OCI-LY3 (cell line): ENCODE measurements at regions not wholly inside any gene's neighbourhood (a gene's known extent, or its start where the extent isn't known, plus 50 kb on each side); places are given as distances from the start of the nearest gene placed in this dataset.

Source experiments
- H2AFZ ChIP-seq: fragments of 200-600, 300-600 bp; shearing (Covaris generic); 2 replicates; pipeline ENCODE4 v1.6.0; 2014; ENCODE audit warnings: antibody characterized with exemption, low read depth, low read length
- H3K27ac ChIP-seq: fragments of 200-600, 300-600 bp; sonication (generic); 2 replicates; pipeline ENCODE4 v1.5.1; 2014; ENCODE audit warnings: mild to moderate bottlenecking, low read length, moderate library complexity, mixed read lengths
- H3K27me3 ChIP-seq: fragments of 200-600, 300-600 bp; sonication (generic); 2 replicates; pipeline ENCODE4 v1.6.1; 2014; ENCODE audit warnings: low read depth, low read length, mixed read lengths
- H3K36me3 ChIP-seq: fragments of 200-600, 300-600 bp; sonication (generic); replicated peaks from 2 replicates; pipeline ENCODE3; 2014; ENCODE audit warnings: low read depth, low read length, mixed read lengths
- H3K4me1 ChIP-seq: fragments of 300-600, 200-600 bp; sonication (generic); 2 replicates; pipeline ENCODE4 v1.6.1; 2014; ENCODE audit warnings: low read length, mixed read lengths
- H3K4me2 ChIP-seq: fragments of 200-600, 300-600 bp; sonication (generic); 2 replicates; pipeline ENCODE4 v1.6.1; 2014; ENCODE audit warnings: low read length, mixed read lengths
- H3K4me3 ChIP-seq: fragments of 300-600, 200-600 bp; sonication (generic); 2 replicates; pipeline ENCODE4 v1.5.1; 2014; ENCODE audit warnings: antibody characterized with exemption, mild to moderate bottlenecking, low read length, moderate library complexity
- H3K79me2 ChIP-seq: fragments of 300-600, 200-600 bp; shearing (Covaris generic); 2 replicates; pipeline ENCODE4 v1.6.1; 2014; ENCODE audit warnings: mild to moderate bottlenecking, low read length, mixed read lengths
- H3K9ac ChIP-seq: fragments of 300-600, 200-600 bp; shearing (Covaris generic); 2 replicates; pipeline ENCODE4 v1.6.0; 2014; ENCODE audit warnings: mild to moderate bottlenecking, low read length, moderate library complexity
- H3K9me3 ChIP-seq: fragments of 200-600, 300-600 bp; shearing (Covaris generic); 2 replicates; pipeline ENCODE4 v1.6.1; 2014; ENCODE audit warnings: low read length, mixed read lengths; ENCODE audit not compliant: insufficient read depth
- H4K20me1 ChIP-seq: fragments of 200-600, 300-600 bp; sonication (generic); 2 replicates; pipeline ENCODE4 v1.6.1; 2016; ENCODE audit warnings: low read length, mixed read lengths; ENCODE audit not compliant: insufficient read depth
- EZH2phosphoT487 ChIP-seq: fragments of 200-600 bp; shearing (Covaris generic); IDR thresholded peaks from 2 replicates; pipeline ENCODE4 v1.6.1; 2018; ENCODE audit warnings: antibody characterized with exemption, mixed run types, low read depth
- TF ChIP-seq, protein P1 (sequence below): fragments of 200-600, 300-600 bp; sonication (generic); IDR thresholded peaks from 2 replicates; pipeline ENCODE4 v1.5.1; 2014; ENCODE audit warnings: antibody characterized with exemption, low read length, low read depth

DNA sequence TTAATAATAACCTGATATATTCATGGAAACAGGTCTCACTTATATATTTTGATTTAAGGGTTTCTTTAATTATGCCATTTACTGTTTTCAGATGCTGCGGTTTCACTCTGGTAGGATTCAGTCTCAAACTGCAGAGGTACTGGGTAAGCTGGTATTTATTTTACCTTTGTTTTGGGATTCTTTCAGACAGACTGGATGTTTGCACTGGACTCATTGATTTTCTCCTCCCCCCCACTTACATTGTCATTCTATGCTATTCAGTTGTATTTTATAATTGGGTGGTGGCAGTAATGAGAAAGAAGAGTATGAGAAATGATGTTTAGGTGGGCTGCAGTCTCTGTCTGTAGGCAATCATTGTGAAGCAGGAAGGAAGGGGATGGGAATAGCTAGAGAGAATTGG, 155.6 kb downstream of the AQP4 start:
- H4K20me1 ChIP-seq = no peaks in the 10 kb centered on the region
- no peaks in the 10 kb centered on the region for H3K9me3 ChIP-seq
- H3K4me2 ChIP-seq = no peak overlapping the region
- no peak overlapping the region for H2AFZ ChIP-seq
- no peaks in the 10 kb centered on the region for H3K36me3 ChIP-seq
- H3K9ac ChIP-seq = no peak overlapping the region
- no peaks in the 10 kb centered on the region for H3K79me2 ChIP-seq
- H3K4me3 ChIP-seq = no peak overlapping the region
- no peak overlapping the region for H3K27ac ChIP-seq
- H3K27me3 ChIP-seq = 0 out of 2 replicates have a peak, but pooled peaks cover 7% of the 10 kb centered on the region
- peaks cover 4% of the 10 kb centered on the region; the same call in 1 of the 2 replicates for H3K4me1 ChIP-seq
- TF ChIP-seq, protein P1, sequence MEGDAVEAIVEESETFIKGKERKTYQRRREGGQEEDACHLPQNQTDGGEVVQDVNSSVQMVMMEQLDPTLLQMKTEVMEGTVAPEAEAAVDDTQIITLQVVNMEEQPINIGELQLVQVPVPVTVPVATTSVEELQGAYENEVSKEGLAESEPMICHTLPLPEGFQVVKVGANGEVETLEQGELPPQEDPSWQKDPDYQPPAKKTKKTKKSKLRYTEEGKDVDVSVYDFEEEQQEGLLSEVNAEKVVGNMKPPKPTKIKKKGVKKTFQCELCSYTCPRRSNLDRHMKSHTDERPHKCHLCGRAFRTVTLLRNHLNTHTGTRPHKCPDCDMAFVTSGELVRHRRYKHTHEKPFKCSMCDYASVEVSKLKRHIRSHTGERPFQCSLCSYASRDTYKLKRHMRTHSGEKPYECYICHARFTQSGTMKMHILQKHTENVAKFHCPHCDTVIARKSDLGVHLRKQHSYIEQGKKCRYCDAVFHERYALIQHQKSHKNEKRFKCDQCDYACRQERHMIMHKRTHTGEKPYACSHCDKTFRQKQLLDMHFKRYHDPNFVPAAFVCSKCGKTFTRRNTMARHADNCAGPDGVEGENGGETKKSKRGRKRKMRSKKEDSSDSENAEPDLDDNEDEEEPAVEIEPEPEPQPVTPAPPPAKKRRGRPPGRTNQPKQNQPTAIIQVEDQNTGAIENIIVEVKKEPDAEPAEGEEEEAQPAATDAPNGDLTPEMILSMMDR = no peak
- TF ChIP-seq EZH2phosphoT487 = no peak

DNA sequence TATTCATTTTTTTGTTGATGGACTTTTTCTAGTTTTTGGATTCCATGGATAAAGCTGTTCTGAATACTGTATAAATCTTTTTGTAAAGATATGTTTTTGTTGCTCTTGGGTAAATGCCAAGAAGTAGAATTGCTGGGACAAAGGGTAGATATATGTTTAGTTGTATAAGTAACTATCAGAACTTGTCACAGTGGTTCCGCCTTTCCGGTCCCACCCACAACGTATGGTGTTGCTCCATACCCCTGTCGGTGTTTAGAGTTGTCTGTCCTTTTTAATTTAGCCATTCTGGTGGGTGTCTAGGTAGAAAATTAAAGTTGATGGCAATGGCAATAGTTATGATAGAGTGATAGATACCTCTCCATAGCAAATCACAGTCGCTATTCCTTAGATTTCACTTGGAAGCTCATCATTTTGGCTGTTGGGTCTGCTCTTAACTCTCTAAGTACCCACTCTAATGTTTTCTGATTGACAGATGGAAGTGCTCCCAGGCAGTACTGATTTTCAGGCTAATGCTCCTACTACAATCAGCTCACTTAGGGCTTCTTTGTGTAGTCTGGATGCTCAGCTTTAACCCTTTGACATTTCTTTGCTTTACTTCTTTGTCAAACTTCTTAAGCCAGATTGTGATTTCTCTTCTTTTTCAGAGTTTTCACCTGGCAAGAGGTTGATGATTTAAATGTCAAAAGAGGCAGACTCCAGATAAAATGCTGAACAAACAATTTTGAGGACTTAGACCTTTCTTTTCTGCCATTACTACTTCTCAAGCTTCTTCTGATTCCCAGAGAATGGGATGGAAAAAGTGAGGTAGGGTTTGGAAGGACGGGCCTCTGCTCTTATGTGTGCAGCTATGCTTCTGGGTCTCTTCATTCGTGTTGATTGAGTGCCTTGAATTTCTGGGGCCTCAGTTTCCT, 156.4 kb downstream of the AQP4 start:
- Histone ChIP-seq H3K9ac (no peak overlapping the region), H3K79me2 (no peaks in the 10 kb centered on the region), H2AFZ (no peak overlapping the region), H3K36me3 (no peaks in the 10 kb centered on the region), H3K9me3 (no peaks in the 10 kb centered on the region), H3K4me1 (peaks cover 4% of the 10 kb centered on the region; the same call in 1 of the 2 replicates), H3K4me2 (no peak overlapping the region), H4K20me1 (no peaks in the 10 kb centered on the region), H3K27me3 (0 out of 2 replicates have a peak, but pooled peaks cover 7% of the 10 kb centered on the region), H3K27ac (no peak overlapping the region), H3K4me3 (no peak overlapping the region)
- TF ChIP-seq EZH2phosphoT487 = no peak
- TF ChIP-seq, protein P1 = no peak

GRCh38 chr18:26706911-26707351, 158.6 kb downstream of the AQP4 start:
- Histone ChIP-seq H3K27ac (no peak overlapping the region), H3K4me3 (no peak overlapping the region), H4K20me1 (no peaks in the 10 kb centered on the region), H3K4me1 (peaks cover 4% of the 10 kb centered on the region; the same call in 1 of the 2 replicates), H2AFZ (no peak overlapping the region), H3K79me2 (no peaks in the 10 kb centered on the region), H3K27me3 (0 out of 2 replicates have a peak, but pooled peaks cover 7% of the 10 kb centered on the region), H3K9me3 (no peaks in the 10 kb centered on the region), H3K4me2 (no peak overlapping the region), H3K36me3 (no peaks in the 10 kb centered on the region), H3K9ac (no peak overlapping the region)
- TF ChIP-seq EZH2phosphoT487 = no peak
- TF ChIP-seq, protein P1 = no peak

GRCh38 chr18:26705757-26706156, 157.4 kb upstream of the KCTD1 start:
- H3K79me2 ChIP-seq = no peaks in the 10 kb centered on the region
- TF ChIP-seq, protein P1 = no peak
- no peak for TF ChIP-seq EZH2phosphoT487
- peaks cover 6% of the 10 kb centered on the region for H3K4me1 ChIP-seq
- no peaks in the 10 kb centered on the region for H4K20me1 ChIP-seq
- H2AFZ ChIP-seq = no peak overlapping the region
- no peak overlapping the region for H3K9ac ChIP-seq
- no peaks in the 10 kb centered on the region for H3K36me3 ChIP-seq
- H3K27ac ChIP-seq = no peak overlapping the region
- H3K9me3 ChIP-seq = no peaks in the 10 kb centered on the region
- H3K27me3 ChIP-seq = 0 out of 2 replicates have a peak, but pooled peaks cover 11% of the 10 kb centered on the region
- H3K4me3 ChIP-seq = no peak overlapping the region
- H3K4me2 ChIP-seq = no peak overlapping the region
